Uterus (tissue), 2 donors: ENCODE measurements at regions not wholly inside any gene's neighbourhood (a gene's known extent, or its start where the extent isn't known, plus 50 kb on each side); places are given as distances from the start of the nearest gene placed in this dataset.

Source experiments
- POLR2A ChIP-seq, 2 donors: fragments of 450-650 bp; IDR thresholded peaks; one replicate each; pipeline ENCODE4 v1.6.1; 2016; ENCODE audit warnings: antibody characterized with exemption in 2 of 2, mild to moderate bottlenecking in 1 of 2, moderate library complexity in 1 of 2
- TF ChIP-seq, protein P1 (sequence below), 4 experiments: fragments of 200-600 bp in 2 of 4; fragments of 450-650 bp in 2 of 4; sonication (generic) in 2 of 4; IDR thresholded peaks; one replicate each; pipeline ENCODE4 v1.5.1; 2016 to 2019; ENCODE audit warnings: antibody characterized with exemption in 4 of 4, mild to moderate bottlenecking in 2 of 4, moderate library complexity in 1 of 4

- no peak for TF ChIP-seq POLR2A (IDR thresholded peaks at IDR 0.05)
- TF ChIP-seq, protein P1, sequence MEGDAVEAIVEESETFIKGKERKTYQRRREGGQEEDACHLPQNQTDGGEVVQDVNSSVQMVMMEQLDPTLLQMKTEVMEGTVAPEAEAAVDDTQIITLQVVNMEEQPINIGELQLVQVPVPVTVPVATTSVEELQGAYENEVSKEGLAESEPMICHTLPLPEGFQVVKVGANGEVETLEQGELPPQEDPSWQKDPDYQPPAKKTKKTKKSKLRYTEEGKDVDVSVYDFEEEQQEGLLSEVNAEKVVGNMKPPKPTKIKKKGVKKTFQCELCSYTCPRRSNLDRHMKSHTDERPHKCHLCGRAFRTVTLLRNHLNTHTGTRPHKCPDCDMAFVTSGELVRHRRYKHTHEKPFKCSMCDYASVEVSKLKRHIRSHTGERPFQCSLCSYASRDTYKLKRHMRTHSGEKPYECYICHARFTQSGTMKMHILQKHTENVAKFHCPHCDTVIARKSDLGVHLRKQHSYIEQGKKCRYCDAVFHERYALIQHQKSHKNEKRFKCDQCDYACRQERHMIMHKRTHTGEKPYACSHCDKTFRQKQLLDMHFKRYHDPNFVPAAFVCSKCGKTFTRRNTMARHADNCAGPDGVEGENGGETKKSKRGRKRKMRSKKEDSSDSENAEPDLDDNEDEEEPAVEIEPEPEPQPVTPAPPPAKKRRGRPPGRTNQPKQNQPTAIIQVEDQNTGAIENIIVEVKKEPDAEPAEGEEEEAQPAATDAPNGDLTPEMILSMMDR (IDR thresholded peaks at IDR 0.05) = no peak
These were observed 308.3 kb upstream of the USP25 start for GRCh38 chr21:15421441-15421881.
